Neutrophil (primary cell): ENCODE measurements at regions not wholly inside any gene's neighbourhood (a gene's known extent, or its start where the extent isn't known, plus 50 kb on each side); places are given as distances from the start of the nearest gene placed in this dataset.
A peak's percentile ranks its signal among the peaks of the same experiment; 100 is the strongest.

Experiments
- H3K27ac ChIP-seq: fragments of 200-600 bp; sonication (generic); 2 replicates; pipeline ENCODE4 v1.5.1; 2016; ENCODE audit warnings: mild to moderate bottlenecking, moderate library complexity
- H3K27me3 ChIP-seq: fragments of 200-600 bp; sonication (generic); 2 replicates; pipeline ENCODE4 v1.6.0; 2016; ENCODE audit warnings: mild to moderate bottlenecking
- H3K36me3 ChIP-seq: fragments of 200-600 bp; sonication (generic); 2 replicates; pipeline ENCODE4 v1.5.1; 2017
- H3K4me1 ChIP-seq, 2 experiments: fragments of 200-600 bp in 1 of 2; sonication (generic) in 1 of 2; 1 replicate in 1 of 2; 2 replicates in 1 of 2; pipeline versions ENCODE4 v1.5.1 to v1.6.1; 2013 to 2016; ENCODE audit warnings: low read depth in 1 of 2, low read length in 1 of 2, mild to moderate bottlenecking in 1 of 2, moderate library complexity in 1 of 2; ENCODE audit not compliant: control insufficient read depth in 1 of 2, insufficient read depth in 1 of 2
- H3K4me3 ChIP-seq, 2 experiments: fragments of 200-600 bp in 1 of 2; sonication (generic) in 1 of 2; 1 replicate in 1 of 2; 2 replicates in 1 of 2; pipeline ENCODE4 v1.5.1; 2013 to 2016; ENCODE audit warnings: low read depth in 1 of 2, low read length in 1 of 2, mild to moderate bottlenecking in 1 of 2, moderate library complexity in 1 of 2
- H3K9me3 ChIP-seq: fragments of 200-600 bp; sonication (generic); 2 replicates; pipeline ENCODE4 v1.5.1; 2016
- CTCF ChIP-seq: fragments of 200-600 bp; sonication (generic); IDR thresholded peaks from 2 replicates; pipeline ENCODE4 v1.5.1; 2016; ENCODE audit warnings: antibody characterized with exemption

- H3K9me3 ChIP-seq: no peaks in the 10 kb centered on the region
- peaks cover 40 to 44% of the 10 kb centered on the region in 2 experiments for H3K4me1 ChIP-seq
- no peaks in the 10 kb centered on the region for H3K27me3 ChIP-seq
- H3K27ac ChIP-seq: no peak overlapping the region
- no peaks in the 10 kb centered on the region for H3K36me3 ChIP-seq
- TF ChIP-seq CTCF: no peak
- H3K4me3 ChIP-seq: no peak overlapping the region
These were observed 156.7 kb downstream of the LPIN1 start for GRCh38 chr2:11903085-11903606.

GRCh38 chr2:11904029-11904428 lies 157.6 kb downstream of the LPIN1 start:
- peak overlapping the region; percentile 51 for H3K27ac ChIP-seq
- H3K4me3 ChIP-seq: no peak overlapping the region
- H3K36me3 ChIP-seq: no peaks in the 10 kb centered on the region

GRCh38 chr2:11904941-11905340 lies 158.5 kb downstream of the LPIN1 start:
- TF ChIP-seq CTCF: no peak
- peaks cover 46% of the 10 kb centered on the region in 2 experiments for H3K4me1 ChIP-seq
- H3K27ac ChIP-seq: no peak overlapping the region
- H3K36me3 ChIP-seq: no peaks in the 10 kb centered on the region
- H3K9me3 ChIP-seq: no peaks in the 10 kb centered on the region
- no peaks in the 10 kb centered on the region for H3K27me3 ChIP-seq
- no peak overlapping the region for H3K4me3 ChIP-seq

More at GRCh38 chr2:11904029-11904428, 157.6 kb downstream of the LPIN1 start:
- H3K27me3 ChIP-seq: no peaks in the 10 kb centered on the region
- no peaks in the 10 kb centered on the region for H3K9me3 ChIP-seq
- H3K4me1 ChIP-seq: peaks cover 46% of the 10 kb centered on the region in 2 experiments
- no peak for TF ChIP-seq CTCF

- Histone ChIP-seq H3K36me3 (no peaks in the 10 kb centered on the region), H3K9me3 (no peaks in the 10 kb centered on the region), H3K4me1 (peaks cover 46% of the 10 kb centered on the region in 2 experiments), H3K27me3 (no peaks in the 10 kb centered on the region), H3K4me3 (peak overlapping the region in 1 of 2 experiments; percentile 11), H3K27ac (peak overlapping the region; percentile 80)
- no peak for TF ChIP-seq CTCF
These were observed 160.8 kb downstream of the LPIN1 start for GRCh38 chr2:11907190-11907589.

- no peak for TF ChIP-seq CTCF
- Histone ChIP-seq H3K27me3 (no peaks in the 10 kb centered on the region), H3K27ac (no peak overlapping the region), H3K4me1 (peaks cover 24 to 27% of the 10 kb centered on the region in 2 experiments), H3K4me3 (no peak overlapping the region), H3K9me3 (no peaks in the 10 kb centered on the region), H3K36me3 (no peaks in the 10 kb centered on the region)
These were observed 164.5 kb downstream of the LPIN1 start for GRCh38 chr2:11910971-11911370.
